Stomach (tissue), 4 donors: ENCODE measurements at regions not wholly inside any gene's neighbourhood (a gene's known extent, or its start where the extent isn't known, plus 50 kb on each side); places are given as distances from the start of the nearest gene placed in this dataset.

Source experiments
- POLR2A ChIP-seq, 4 donors: fragments of 450-650 bp; IDR thresholded peaks; one replicate each; pipeline ENCODE4 v1.6.1; 2016; ENCODE audit warnings: antibody characterized with exemption in 4 of 4, control low read depth in 2 of 4, mild to moderate bottlenecking in 1 of 4, moderate library complexity in 1 of 4
- TF ChIP-seq, protein P1 (sequence below), 7 experiments: fragments of 450-650 bp in 4 of 7; fragments of 200-600 bp in 3 of 7; sonication (generic) in 3 of 7; IDR thresholded peaks; one replicate each; pipeline ENCODE4 v1.5.1; 2016 to 2019; ENCODE audit warnings: antibody characterized with exemption in 7 of 7, control low read depth in 2 of 7, mild to moderate bottlenecking in 1 of 7

DNA sequence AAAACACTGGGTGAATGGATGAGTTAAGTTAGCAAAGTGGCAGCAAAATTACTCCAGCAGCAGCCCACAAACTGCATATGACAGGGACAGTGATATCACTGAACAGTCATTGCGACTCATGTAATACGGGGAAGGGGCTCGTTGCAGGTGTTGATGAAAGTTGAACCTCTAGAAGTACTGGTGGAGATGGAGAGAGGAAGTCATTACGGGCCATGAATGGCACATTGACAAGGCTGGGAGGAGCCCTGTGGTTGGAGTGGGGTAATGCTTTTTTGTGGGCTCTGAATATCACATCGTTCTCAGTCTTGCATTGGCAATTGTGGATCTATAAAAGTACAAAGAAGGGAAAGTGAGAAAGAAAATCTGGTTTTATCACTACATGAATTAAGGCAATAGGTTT is 278.1 kb downstream of the ZPLD1 start:
- TF ChIP-seq, protein P1, sequence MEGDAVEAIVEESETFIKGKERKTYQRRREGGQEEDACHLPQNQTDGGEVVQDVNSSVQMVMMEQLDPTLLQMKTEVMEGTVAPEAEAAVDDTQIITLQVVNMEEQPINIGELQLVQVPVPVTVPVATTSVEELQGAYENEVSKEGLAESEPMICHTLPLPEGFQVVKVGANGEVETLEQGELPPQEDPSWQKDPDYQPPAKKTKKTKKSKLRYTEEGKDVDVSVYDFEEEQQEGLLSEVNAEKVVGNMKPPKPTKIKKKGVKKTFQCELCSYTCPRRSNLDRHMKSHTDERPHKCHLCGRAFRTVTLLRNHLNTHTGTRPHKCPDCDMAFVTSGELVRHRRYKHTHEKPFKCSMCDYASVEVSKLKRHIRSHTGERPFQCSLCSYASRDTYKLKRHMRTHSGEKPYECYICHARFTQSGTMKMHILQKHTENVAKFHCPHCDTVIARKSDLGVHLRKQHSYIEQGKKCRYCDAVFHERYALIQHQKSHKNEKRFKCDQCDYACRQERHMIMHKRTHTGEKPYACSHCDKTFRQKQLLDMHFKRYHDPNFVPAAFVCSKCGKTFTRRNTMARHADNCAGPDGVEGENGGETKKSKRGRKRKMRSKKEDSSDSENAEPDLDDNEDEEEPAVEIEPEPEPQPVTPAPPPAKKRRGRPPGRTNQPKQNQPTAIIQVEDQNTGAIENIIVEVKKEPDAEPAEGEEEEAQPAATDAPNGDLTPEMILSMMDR (IDR thresholded peaks at IDR 0.05) = no peak
- no peak for TF ChIP-seq POLR2A (IDR thresholded peaks at IDR 0.05)
